ENCODE measurements at regions not wholly inside any gene's neighbourhood (a gene's known extent, or its start where the extent isn't known, plus 50 kb on each side); places are given as distances from the start of the nearest gene placed in this dataset.

GRCh38 chr14:101045511-101045910, 142.0 kb upstream of the RTL1 start:
- DNase-seq (ENCODE audit: low read depth in 2 of 2) = no peak

DNA sequence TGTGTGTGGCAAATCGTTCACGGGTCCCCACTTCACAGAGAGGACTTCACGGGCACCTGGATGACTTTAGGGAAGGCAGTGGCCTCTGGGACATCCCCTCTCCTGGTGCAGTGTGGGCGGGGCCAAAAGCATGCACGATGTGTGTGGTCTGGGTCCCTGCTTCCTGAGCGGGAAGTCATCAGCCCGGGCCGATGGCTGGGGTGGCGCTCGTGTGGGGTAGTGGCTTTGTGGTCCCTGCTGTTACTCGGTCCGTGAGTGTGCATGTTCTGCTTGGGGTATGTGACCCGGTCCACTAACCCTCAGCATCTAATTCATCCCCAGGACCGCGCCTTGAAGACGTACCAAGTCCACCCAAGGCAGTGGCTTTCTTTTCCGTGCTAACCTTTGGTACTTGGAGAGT, 142.5 kb upstream of the RTL1 start:
- DNase-seq (ENCODE audit: low read depth in 2 of 2) = no peak

GRCh38 chr14:101047326-101047725, 143.8 kb upstream of the RTL1 start:
- DNase-seq (ENCODE audit: low read depth in 2 of 2) = no peak

GRCh38 chr14:101048766-101049165, 145.2 kb upstream of the RTL1 start:
- DNase-seq (ENCODE audit: low read depth in 2 of 2) = no peak

DNA sequence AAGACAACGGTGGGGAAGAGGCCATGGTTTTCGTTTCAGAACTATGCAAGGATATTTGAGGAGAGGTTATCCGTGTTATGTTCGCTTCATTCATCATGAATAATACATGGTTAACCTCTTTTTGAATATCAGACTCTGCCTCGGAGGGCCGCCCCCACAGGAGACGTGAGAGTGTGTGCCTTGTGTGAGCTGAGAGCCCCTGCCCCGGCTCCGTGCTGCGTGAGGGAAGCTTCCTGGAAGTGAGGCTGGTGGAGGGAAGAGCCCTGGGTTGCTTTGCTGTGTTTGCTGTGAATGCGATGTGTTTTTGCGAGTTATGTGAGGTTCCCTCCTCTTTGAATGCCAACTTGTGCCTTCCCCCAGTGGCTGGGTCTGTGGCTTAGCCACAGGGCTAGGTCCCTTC, 146.0 kb upstream of the RTL1 start:
- no peak for DNase-seq (ENCODE audit: low read depth in 2 of 2)

GRCh38 chr14:101049942-101050341, 146.4 kb upstream of the RTL1 start:
- no peak for DNase-seq (ENCODE audit: low read depth in 2 of 2)

- no peak for DNase-seq (ENCODE audit: low read depth in 2 of 2)
These were observed 147.5 kb upstream of the RTL1 start for GRCh38 chr14:101050901-101051490.

- no peak for DNase-seq (ENCODE audit: low read depth in 2 of 2)
These were observed 151.1 kb upstream of the RTL1 start for GRCh38 chr14:101054671-101055070.

DNA sequence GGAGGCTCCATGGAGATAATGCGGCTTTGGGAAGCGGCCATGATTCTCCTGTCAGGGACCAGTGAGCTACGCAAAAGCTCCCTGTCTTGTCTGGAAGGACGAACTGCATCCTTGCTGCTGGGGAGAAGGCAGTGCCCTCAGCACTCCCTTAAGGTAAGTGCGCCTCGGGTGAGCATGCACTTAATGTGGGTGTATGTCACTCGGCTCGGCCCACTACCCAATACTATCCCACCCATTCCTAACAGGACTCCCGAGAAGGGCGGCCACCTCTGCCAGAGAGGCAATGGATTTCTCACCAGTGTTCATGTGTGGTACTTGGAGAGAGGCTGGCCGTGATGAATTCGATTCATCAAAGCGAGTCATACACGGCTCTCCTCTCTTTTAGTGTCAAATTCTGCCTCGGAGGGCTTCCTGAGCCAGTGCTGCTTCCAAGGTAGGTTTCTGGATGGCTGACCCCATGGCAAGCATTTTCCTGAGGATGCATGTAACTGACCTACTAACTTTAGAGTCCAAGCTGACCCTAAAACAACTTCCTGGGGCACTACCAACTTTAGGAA, 151.7 kb upstream of the RTL1 start:
- DNase-seq (ENCODE audit: low read depth in 2 of 2) = no peak

DNA sequence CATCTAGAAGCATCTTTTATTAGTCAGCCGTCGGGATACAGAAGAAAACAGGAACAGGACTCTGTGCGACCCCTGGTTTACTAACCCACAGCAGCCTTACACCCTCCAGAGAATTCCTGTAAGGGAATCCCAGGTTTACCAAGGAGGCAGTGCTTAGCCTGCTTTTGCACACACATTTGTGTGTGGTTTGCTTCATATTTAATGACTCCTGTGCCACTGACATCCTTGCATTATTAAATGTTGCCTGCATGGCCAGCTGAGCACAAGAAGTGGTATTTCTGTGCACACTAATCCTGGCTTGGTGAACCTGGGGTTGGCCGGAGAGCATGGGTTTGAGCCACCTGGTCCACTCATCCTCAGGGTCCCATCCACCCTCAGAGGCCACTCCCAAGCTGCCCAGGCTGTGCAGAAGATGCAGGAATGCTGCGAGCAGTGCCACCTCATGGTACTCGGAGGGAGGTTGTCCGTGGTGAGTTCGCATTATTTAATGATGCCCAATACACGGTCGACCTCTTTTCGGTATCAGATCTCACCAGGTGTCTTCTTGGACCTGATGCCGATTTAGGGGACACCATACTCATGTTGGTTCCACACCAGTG, 152.4 kb upstream of the RTL1 start:
- no peak for DNase-seq (ENCODE audit: low read depth in 2 of 2)

DNA sequence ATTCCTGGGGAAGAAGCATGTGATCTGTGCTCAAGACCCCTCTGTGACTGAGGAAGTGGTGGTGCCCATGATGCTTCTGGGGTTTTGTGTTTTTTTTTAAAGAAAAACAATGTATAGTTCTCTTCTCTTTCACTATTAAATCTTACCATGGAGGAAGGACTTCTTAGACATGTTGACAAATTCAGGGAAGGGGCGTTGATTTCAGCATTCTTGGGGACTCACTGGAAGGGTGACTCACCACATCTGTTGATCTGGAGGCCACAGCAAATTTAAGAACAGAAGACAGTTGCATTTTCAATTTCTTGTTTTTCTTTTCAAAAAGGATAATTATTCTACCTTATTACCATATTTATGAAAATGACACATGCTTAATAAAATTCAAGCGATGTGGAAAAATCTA, 152.9 kb upstream of the RTL1 start:
- no peak for DNase-seq (ENCODE audit: low read depth in 2 of 2)

DNA sequence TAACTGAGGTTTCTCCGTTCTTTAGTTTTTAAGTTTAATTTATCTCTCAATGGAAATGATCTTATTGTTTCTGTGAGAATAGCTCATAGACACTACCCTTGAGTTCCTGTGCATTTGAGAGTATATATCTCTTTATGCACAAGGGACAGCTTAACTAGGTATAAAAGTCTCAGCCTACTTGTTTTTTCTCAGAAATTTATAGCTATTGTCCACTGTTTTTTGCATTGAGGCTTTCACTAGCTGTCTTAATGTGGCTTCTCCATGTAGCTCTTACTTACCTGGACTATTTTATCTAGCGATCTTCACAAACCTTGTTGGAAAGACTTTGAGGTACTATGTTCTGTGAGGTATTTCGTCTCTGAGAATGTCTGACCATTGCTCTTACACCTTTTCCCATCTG, 153.9 kb upstream of the RTL1 start:
- DNase-seq (ENCODE audit: low read depth in 2 of 2) = no peak

DNA sequence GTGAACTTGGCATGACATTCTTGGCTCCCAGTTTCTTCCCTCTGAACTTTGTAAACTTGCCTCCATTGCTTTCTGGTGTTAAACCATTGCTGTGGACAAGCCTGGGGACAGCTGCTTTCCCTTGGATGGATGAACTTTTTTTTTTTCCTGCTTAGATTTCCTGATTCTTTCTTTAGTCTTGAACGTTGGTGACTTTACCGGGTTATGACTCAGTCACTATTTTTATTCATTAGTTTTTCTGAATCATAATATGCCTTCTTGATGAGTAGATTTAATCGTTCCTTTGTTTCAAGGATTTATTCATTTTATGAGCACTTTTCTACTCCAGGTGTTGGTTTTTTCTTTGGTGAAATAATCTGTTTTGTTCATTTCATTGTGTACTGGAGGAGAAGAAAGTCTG, 155.0 kb upstream of the RTL1 start:
- DNase-seq (ENCODE audit: low read depth in 2 of 2) = no peak

- no peak for DNase-seq (ENCODE audit: low read depth in 2 of 2)
These were observed 156.7 kb upstream of the RTL1 start for GRCh38 chr14:101060171-101060601.

- DNase-seq (ENCODE audit: low read depth in 2 of 2) = no peak
These were observed 158.0 kb upstream of the RTL1 start for GRCh38 chr14:101061411-101062064.

DNA sequence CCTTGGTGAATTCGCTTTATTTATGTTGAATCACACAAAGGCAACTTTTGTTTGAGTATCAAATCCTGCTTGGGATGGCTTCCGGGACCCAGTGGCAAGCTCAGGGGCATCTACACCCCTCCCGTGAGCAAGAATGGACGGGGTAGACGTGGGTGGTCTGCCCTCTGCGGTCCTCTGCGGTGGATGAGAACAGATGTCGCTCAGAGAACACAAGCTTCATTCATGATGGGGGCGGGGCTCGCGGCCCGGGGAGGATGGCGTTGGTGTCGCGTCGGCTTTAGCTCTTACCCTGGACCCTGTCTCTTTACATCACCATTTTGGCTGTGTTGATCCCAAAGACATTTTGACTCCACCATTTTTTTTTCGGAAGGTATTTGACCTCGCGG, 158.5 kb upstream of the RTL1 start:
- DNase-seq (ENCODE audit: low read depth in 2 of 2) = no peak

DNA sequence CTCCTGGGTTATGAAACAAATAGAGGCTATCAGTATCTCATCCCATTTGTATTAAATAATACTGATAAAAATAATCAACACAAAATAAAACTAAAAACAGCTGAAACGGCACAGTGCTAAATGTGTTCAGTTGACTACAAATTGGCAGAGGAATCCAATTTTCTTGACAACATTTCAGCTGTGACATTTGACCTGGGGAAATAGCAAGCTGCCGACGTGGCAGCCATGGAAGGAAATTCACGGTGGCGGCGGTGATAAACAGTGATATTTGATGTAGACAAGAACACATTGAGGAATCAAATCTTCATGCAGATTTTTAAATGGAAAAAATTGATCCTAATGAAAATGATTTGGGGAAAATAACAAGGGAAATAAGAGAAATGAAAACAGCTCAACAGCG, 159.1 kb upstream of the RTL1 start:
- DNase-seq (ENCODE audit: low read depth in 2 of 2) = no peak

DNA sequence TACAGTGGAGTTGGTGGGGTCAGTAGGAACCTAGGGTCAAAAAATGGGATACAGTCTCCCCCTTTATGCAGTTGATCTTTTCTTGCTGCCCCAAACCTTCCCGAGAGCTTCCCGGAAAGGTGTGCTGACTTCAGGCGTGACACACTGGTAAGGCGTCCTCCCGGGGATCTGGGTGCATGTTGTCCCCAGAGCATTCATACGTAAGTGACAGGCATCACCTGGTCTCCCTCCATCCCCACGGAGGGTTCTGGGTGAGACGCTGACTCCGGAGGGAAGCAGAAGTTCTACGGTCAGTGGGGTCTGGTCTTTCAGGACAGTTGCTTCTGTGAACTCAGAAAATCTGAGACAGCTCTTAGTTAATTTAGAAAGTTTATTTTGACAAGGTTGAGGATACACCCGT, 159.6 kb upstream of the RTL1 start:
- no peak for DNase-seq (ENCODE audit: low read depth in 2 of 2)

DNA sequence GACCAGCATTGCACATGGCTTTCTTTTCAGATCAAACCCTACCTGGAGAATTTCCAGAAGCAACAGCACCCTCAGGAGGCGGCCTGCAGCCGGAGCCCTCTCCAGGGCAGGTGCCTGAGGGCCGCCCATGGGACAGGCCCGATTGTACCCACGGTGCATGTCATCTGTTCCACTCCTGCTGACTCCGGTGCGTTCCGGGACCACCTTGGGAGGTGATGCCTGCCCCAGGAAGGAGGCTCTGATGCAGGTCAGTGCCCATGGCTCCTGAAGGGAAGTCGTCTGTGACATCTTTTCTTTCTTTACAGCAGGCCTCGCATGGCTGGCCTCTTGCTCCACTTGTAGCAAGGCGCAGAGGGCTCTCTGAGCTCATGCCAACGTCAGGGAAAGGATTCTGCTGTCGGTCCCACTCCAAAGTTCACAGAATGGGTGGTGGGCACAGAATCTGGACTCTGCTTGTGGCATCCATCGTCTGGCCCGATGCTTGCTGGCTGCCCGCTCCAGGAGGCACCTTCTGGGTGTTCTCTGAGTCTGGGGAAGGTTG, 160.7 kb upstream of the RTL1 start:
- no peak for DNase-seq (ENCODE audit: low read depth in 2 of 2)

DNA sequence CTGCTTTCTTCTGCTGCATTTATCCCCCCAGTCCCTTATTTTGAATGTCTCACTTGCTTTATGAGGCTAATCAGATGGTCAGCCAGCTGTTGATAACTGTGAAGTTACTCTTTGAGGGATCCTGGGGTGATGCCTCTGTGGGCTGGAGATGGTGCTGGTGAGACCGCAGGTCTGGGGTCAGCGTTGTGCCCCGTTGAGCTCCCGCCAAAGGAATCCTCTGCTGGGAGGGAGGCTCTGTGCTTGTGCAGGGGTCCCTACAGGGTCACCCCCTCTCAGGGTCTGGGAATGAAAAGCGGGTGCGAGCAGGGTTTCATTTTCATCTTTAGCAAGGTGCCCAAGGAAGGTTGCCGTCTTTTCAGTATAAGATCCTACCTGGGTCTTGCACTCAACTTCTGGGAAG, 161.2 kb upstream of the RTL1 start:
- no peak for DNase-seq (ENCODE audit: low read depth in 2 of 2)

GRCh38 chr14:101065246-101065645, 161.7 kb upstream of the RTL1 start:
- no peak for DNase-seq (ENCODE audit: low read depth in 2 of 2)

- DNase-seq (ENCODE audit: low read depth in 2 of 2) = no peak
These were observed 162.5 kb upstream of the RTL1 start for GRCh38 chr14:101065696-101066694.
